ENCODE measurements at regions not wholly inside any gene's neighbourhood (a gene's known extent, or its start where the extent isn't known, plus 50 kb on each side); places are given as distances from the start of the nearest gene placed in this dataset.

DNA sequence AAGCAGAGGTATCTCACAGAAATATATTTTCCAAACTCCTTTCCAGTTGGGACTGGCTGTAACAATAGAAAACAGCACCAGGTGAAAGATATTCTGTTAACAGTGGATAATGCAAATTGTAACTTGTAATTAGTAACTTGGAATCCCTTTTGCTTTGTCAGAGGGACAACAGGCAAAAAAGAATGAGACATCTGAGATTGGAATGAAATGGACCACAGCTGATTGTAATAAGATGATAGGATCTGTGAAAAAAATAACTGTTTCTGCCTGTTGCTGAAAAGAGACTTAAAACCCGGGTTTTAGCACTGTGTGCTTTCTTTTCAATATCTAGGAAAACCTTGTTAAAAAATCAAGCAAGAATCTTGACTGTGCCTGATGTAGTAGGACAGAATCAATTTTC lies 655.7 kb downstream of the METTL15 start:
- peak overlapping the region; percentile 21 for H3K27ac Mint-ChIP-seq (ENCODE audit: unreplicated experiment)

DNA sequence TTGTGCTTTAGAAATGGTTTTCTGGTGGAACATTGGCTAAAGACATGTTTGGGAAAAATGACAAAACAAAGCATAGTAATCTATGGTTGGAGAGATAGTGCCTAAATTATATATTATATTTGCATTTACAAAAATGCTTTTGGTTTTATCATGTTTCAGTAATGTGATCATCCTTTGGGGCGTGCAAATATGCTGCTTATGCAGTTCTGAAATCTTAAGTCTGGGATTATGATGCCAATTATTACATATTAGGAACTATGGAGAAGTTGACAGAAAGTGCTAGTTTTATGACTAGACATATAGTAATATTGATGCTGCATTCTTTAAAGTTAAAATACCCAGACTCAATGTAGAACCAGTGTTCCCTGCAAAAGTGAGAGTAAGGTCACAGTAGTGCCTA lies 655.0 kb downstream of the METTL15 start:
- H3K4me1 Mint-ChIP-seq (ENCODE audit: low read depth, unreplicated experiment) = peaks cover 76% of the 10 kb centered on the region
- peak overlapping the region; percentile 21 for H3K27ac Mint-ChIP-seq (ENCODE audit: unreplicated experiment)
- DNase-seq = no peak
- H3K9me3 Mint-ChIP-seq (ENCODE audit: low read depth, unreplicated experiment) = peaks cover 3% of the 10 kb centered on the region
- peaks cover 11% of the 10 kb centered on the region for H3K36me3 Mint-ChIP-seq (ENCODE audit: insufficient read depth, unreplicated experiment)
- CTCF ChIA-PET = no interaction called here
- TF ChIP-seq, protein P1, sequence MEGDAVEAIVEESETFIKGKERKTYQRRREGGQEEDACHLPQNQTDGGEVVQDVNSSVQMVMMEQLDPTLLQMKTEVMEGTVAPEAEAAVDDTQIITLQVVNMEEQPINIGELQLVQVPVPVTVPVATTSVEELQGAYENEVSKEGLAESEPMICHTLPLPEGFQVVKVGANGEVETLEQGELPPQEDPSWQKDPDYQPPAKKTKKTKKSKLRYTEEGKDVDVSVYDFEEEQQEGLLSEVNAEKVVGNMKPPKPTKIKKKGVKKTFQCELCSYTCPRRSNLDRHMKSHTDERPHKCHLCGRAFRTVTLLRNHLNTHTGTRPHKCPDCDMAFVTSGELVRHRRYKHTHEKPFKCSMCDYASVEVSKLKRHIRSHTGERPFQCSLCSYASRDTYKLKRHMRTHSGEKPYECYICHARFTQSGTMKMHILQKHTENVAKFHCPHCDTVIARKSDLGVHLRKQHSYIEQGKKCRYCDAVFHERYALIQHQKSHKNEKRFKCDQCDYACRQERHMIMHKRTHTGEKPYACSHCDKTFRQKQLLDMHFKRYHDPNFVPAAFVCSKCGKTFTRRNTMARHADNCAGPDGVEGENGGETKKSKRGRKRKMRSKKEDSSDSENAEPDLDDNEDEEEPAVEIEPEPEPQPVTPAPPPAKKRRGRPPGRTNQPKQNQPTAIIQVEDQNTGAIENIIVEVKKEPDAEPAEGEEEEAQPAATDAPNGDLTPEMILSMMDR (IDR thresholded peaks at IDR 0.05; ENCODE audit: unreplicated experiment) = no peak
- H3K27me3 Mint-ChIP-seq (ENCODE audit: unreplicated experiment) = no peaks in the 10 kb centered on the region
- no peak overlapping the region for H3K4me3 Mint-ChIP-seq (ENCODE audit: low read depth, unreplicated experiment)
- no TSS peak for BruUV-seq (replicated peaks)
- intact Hi-C loops (cut with micrococcal nuclease; ENCODE audit: unreplicated experiment) = no loop called here

More for the DNA sequence above, 655.7 kb downstream of the METTL15 start:
- Mint-ChIP-seq H3K36me3 (ENCODE audit: insufficient read depth, unreplicated experiment) (peaks cover 11% of the 10 kb centered on the region), H3K27me3 (ENCODE audit: unreplicated experiment) (no peaks in the 10 kb centered on the region), H3K4me3 (ENCODE audit: low read depth, unreplicated experiment) (no peak overlapping the region), H3K9me3 (ENCODE audit: low read depth, unreplicated experiment) (peaks cover 7% of the 10 kb centered on the region), H3K4me1 (ENCODE audit: low read depth, unreplicated experiment) (peaks cover 80% of the 10 kb centered on the region)
- intact Hi-C loops (cut with micrococcal nuclease; ENCODE audit: unreplicated experiment) = no loop called here
- DNase-seq = no peak
- TF ChIP-seq, protein P1 (IDR thresholded peaks at IDR 0.05; ENCODE audit: unreplicated experiment) = no peak
- no TSS peak for BruUV-seq (replicated peaks)
- CTCF ChIA-PET = no interaction called here

DNA sequence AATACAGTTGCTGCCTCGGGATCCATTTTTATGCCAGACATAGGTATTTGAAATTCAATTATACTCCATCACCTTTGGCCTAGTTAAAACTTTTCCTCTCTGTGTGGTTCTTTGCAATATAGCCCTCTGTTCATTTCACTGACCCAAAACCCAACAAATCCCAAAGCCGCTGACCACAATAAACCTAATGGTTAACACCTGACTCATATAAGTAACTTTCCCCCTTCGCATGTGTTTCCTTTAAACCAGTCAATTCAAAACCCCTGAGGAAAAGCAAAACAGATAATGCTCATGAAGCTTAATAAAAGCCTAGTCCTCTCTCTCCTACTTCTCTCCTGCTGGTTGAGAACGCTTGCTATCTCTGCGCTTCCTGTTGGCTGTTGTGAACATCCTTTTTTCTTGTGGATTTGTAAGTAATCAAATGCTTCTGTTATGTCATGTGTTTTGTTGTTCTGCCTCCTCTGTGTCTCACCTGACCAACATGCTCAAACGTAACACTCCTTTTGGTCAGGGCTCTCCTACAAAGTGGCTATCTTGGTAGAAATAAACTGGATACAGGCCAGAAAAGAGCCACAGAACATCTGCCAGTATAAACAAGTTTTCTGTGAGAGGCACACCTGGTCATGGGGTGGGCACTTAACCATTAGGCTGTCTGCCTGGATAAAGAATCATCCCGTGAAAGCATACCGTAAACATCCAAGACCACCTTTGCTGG lies 652.6 kb downstream of the METTL15 start:
- no peaks in the 10 kb centered on the region for H3K9me3 Mint-ChIP-seq (ENCODE audit: low read depth, unreplicated experiment)
- H3K27me3 Mint-ChIP-seq (ENCODE audit: unreplicated experiment) = no peaks in the 10 kb centered on the region
- H3K4me1 Mint-ChIP-seq (ENCODE audit: low read depth, unreplicated experiment) = peaks cover 83% of the 10 kb centered on the region
- peak; percentile 48 for DNase-seq
- TF ChIP-seq, protein P1 (IDR thresholded peaks at IDR 0.05; ENCODE audit: unreplicated experiment) = no peak
- peaks cover 7% of the 10 kb centered on the region for H3K36me3 Mint-ChIP-seq (ENCODE audit: insufficient read depth, unreplicated experiment)
- CTCF ChIA-PET = interaction anchor here (1.1 to 2.6 kb wide), 4 partner anchors 59 to 259 kb away, joined by 3 to 10 read pairs (median 4); no protein-coding TSS in a partner anchor
- H3K4me3 Mint-ChIP-seq (ENCODE audit: low read depth, unreplicated experiment) = peak overlapping the region; percentile 64
- intact Hi-C loops (cut with micrococcal nuclease; ENCODE audit: unreplicated experiment) = loop anchor here (1.0 kb wide), 2 partner anchors 398 to 1064 kb away; no protein-coding TSS in a partner anchor
- H3K27ac Mint-ChIP-seq (ENCODE audit: unreplicated experiment) = peak overlapping the region; percentile 97
- BruUV-seq (replicated peaks) = TSS peak; percentile 53

DNA sequence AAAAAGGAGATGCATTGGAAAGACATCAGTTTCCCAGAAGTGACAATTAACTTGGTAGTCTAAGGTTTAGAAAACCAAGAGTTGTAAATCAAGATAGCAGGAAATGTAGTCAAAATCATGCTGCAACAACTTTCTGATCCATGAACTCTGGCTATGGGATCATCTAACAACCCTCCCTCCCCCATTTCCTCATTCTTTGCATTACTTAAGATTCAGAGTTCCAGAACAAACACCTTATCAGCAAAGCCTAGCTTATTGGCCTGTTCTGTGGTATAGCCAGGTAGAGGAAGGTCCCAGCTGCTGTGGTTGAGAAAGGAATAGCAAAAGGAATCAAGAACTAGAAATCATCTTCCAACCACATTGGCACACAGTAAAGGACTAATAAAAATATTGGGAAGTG lies 651.1 kb downstream of the METTL15 start:
- DNase-seq = peak; percentile 55
- H3K4me3 Mint-ChIP-seq (ENCODE audit: low read depth, unreplicated experiment) = peak overlapping the region; percentile 41
- TF ChIP-seq, protein P1 (IDR thresholded peaks at IDR 0.05; ENCODE audit: unreplicated experiment) = no peak

More for the DNA sequence above, 651.1 kb downstream of the METTL15 start:
- Mint-ChIP-seq H3K4me1 (ENCODE audit: low read depth, unreplicated experiment) (peaks cover 77% of the 10 kb centered on the region), H3K27me3 (ENCODE audit: unreplicated experiment) (no peaks in the 10 kb centered on the region), H3K9me3 (ENCODE audit: low read depth, unreplicated experiment) (no peaks in the 10 kb centered on the region), H3K36me3 (ENCODE audit: insufficient read depth, unreplicated experiment) (peaks cover 7% of the 10 kb centered on the region), H3K27ac (ENCODE audit: unreplicated experiment) (peak overlapping the region; percentile 88)
- CTCF ChIA-PET = interaction anchor here (0.7 to 2.6 kb wide), 4 partner anchors 28 to 261 kb away, joined by 3 to 10 read pairs (median 4); no protein-coding TSS in a partner anchor
- BruUV-seq (replicated peaks) = no TSS peak
- intact Hi-C loops (cut with micrococcal nuclease; ENCODE audit: unreplicated experiment) = loop anchor here (5.0 kb wide), 2 partner anchors 137 to 263 kb away; no protein-coding TSS in a partner anchor

Data from Calu3 (cell line).